DOHH2 (cell line): ENCODE measurements at regions not wholly inside any gene's neighbourhood (a gene's known extent, or its start where the extent isn't known, plus 50 kb on each side); places are given as distances from the start of the nearest gene placed in this dataset.

Experiments used
- EZH2phosphoT487 ChIP-seq: fragments of 200-600 bp; sonication (generic); IDR thresholded peaks from 2 replicates; pipeline ENCODE4 v1.6.1; 2017; ENCODE audit warnings: borderline replicate concordance, mild to moderate bottlenecking, antibody characterized with exemption, low read length, moderate library complexity, mixed read lengths
- TF ChIP-seq, protein P1 (sequence below): fragments of 200-600 bp; sonication (generic); IDR thresholded peaks from one replicate; pipeline ENCODE4 v1.5.1; 2014; ENCODE audit warnings: antibody characterized with exemption, mild to moderate bottlenecking, low read depth, low read length; ENCODE audit not compliant: poor library complexity, severe bottlenecking

DNA sequence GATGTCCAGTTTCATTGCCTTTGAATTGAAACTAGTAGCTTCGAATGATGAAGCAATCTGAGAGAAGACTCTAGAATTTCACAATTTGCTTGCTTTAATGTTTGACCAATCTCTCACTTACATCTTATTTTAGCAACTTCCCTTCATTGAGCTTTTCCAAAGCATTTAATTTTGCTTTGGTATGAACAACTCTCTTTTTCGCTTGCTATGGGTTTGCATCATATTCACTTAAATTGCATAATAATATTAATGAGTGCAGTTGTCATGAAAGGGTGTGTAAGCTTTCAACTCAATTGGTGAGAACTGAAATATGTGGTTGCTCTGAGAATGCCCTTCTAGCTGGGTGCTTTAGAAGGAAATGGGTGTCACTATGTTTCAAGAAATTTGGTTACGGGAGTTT lies 309.2 kb downstream of the HLX start:
- TF ChIP-seq, protein P1, sequence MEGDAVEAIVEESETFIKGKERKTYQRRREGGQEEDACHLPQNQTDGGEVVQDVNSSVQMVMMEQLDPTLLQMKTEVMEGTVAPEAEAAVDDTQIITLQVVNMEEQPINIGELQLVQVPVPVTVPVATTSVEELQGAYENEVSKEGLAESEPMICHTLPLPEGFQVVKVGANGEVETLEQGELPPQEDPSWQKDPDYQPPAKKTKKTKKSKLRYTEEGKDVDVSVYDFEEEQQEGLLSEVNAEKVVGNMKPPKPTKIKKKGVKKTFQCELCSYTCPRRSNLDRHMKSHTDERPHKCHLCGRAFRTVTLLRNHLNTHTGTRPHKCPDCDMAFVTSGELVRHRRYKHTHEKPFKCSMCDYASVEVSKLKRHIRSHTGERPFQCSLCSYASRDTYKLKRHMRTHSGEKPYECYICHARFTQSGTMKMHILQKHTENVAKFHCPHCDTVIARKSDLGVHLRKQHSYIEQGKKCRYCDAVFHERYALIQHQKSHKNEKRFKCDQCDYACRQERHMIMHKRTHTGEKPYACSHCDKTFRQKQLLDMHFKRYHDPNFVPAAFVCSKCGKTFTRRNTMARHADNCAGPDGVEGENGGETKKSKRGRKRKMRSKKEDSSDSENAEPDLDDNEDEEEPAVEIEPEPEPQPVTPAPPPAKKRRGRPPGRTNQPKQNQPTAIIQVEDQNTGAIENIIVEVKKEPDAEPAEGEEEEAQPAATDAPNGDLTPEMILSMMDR: no peak
- no peak for TF ChIP-seq EZH2phosphoT487
